ENCODE measurements at regions not wholly inside any gene's neighbourhood (a gene's known extent, or its start where the extent isn't known, plus 50 kb on each side); places are given as distances from the start of the nearest gene placed in this dataset.

GRCh38 chr11:71079795-71080194, 172.6 kb downstream of the SHANK2 start:
- DNase-seq (ENCODE audit: low read depth, low spot score): no peak

GRCh38 chr11:71078482-71078881, 173.9 kb downstream of the SHANK2 start:
- no peak for DNase-seq (ENCODE audit: low read depth, low spot score)
- Histone ChIP-seq H3K4me1 (ENCODE audit: control insufficient read depth, insufficient read depth, low read length) (peaks cover 2% of the 10 kb centered on the region; the same call in 1 of the 2 replicates), H3K27me3 (ENCODE audit: control insufficient read depth, insufficient read depth, low read length) (no peaks in the 10 kb centered on the region), H3K9me3 (ENCODE audit: control insufficient read depth, insufficient read depth, low read length) (no peaks in the 10 kb centered on the region), H3K36me3 (ENCODE audit: control insufficient read depth, insufficient read depth, low read length) (peaks cover 3% of the 10 kb centered on the region; the same call in 1 of the 2 replicates), H3K27ac (ENCODE audit: low read length) (no peak overlapping the region), H3K4me3 (ENCODE audit: low read length) (no peak overlapping the region)
- WGBS (ENCODE audit: insufficient coverage, insufficient read length): no CpG with 5 or more reads among the region's 6 CpGs

More at GRCh38 chr11:71079795-71080194, 172.6 kb downstream of the SHANK2 start:
- Histone ChIP-seq H3K4me3 (ENCODE audit: low read length) (no peak overlapping the region), H3K27ac (ENCODE audit: low read length) (no peak overlapping the region), H3K36me3 (ENCODE audit: control insufficient read depth, insufficient read depth, low read length) (peaks cover 3% of the 10 kb centered on the region; the same call in 1 of the 2 replicates), H3K4me1 (ENCODE audit: control insufficient read depth, insufficient read depth, low read length) (peaks cover 2% of the 10 kb centered on the region; the same call in 1 of the 2 replicates), H3K9me3 (ENCODE audit: control insufficient read depth, insufficient read depth, low read length) (no peaks in the 10 kb centered on the region), H3K27me3 (ENCODE audit: control insufficient read depth, insufficient read depth, low read length) (no peaks in the 10 kb centered on the region)
- WGBS (ENCODE audit: insufficient coverage, insufficient read length): no CpG with 5 or more reads among the region's 3 CpGs

GRCh38 chr11:71076525-71077304, 175.7 kb downstream of the SHANK2 start:
- 0 out of 2 replicates have a peak, but pooled peaks cover 2% of the 10 kb centered on the region for H3K4me1 ChIP-seq (ENCODE audit: control insufficient read depth, insufficient read depth, low read length)
- no peak for DNase-seq (ENCODE audit: low read depth, low spot score)
- 100% methylated on average over 1 of the region's 7 CpGs for WGBS (ENCODE audit: insufficient coverage, insufficient read length)
- peaks cover 3% of the 10 kb centered on the region; the same call in 1 of the 2 replicates for H3K36me3 ChIP-seq (ENCODE audit: control insufficient read depth, insufficient read depth, low read length)
- H3K27ac ChIP-seq (ENCODE audit: low read length): no peak overlapping the region
- no peaks in the 10 kb centered on the region for H3K27me3 ChIP-seq (ENCODE audit: control insufficient read depth, insufficient read depth, low read length)
- no peak overlapping the region for H3K4me3 ChIP-seq (ENCODE audit: low read length)
- H3K9me3 ChIP-seq (ENCODE audit: control insufficient read depth, insufficient read depth, low read length): no peaks in the 10 kb centered on the region

GRCh38 chr11:71075871-71076420, 176.4 kb downstream of the SHANK2 start:
- no peaks in the 10 kb centered on the region for H3K9me3 ChIP-seq (ENCODE audit: control insufficient read depth, insufficient read depth, low read length)
- 0 out of 2 replicates have a peak, but pooled peaks cover 3% of the 10 kb centered on the region for H3K36me3 ChIP-seq (ENCODE audit: control insufficient read depth, insufficient read depth, low read length)
- H3K27me3 ChIP-seq (ENCODE audit: control insufficient read depth, insufficient read depth, low read length): no peaks in the 10 kb centered on the region

GRCh38 chr11:71075116-71075720, 177.2 kb downstream of the SHANK2 start:
- WGBS (ENCODE audit: insufficient coverage, insufficient read length): no CpG with 5 or more reads among the region's 14 CpGs
- H3K4me3 ChIP-seq (ENCODE audit: low read length): no peak overlapping the region; the same call in 1 of the 2 replicates

More at GRCh38 chr11:71075871-71076420, 176.4 kb downstream of the SHANK2 start:
- no CpG with 5 or more reads among the region's 10 CpGs for WGBS (ENCODE audit: insufficient coverage, insufficient read length)
- 0 out of 2 replicates have a peak, but pooled peaks cover 2% of the 10 kb centered on the region for H3K4me1 ChIP-seq (ENCODE audit: control insufficient read depth, insufficient read depth, low read length)
- no peak overlapping the region for H3K27ac ChIP-seq (ENCODE audit: low read length)
- no peak for DNase-seq (ENCODE audit: low read depth, low spot score)
- no peak overlapping the region for H3K4me3 ChIP-seq (ENCODE audit: low read length)

GRCh38 chr11:71071736-71072509, 180.5 kb downstream of the SHANK2 start:
- no CpG with 5 or more reads among the region's 15 CpGs for WGBS (ENCODE audit: insufficient coverage, insufficient read length)
- no peaks in the 10 kb centered on the region for H3K9me3 ChIP-seq (ENCODE audit: control insufficient read depth, insufficient read depth, low read length)
- no peak overlapping the region for H3K27ac ChIP-seq (ENCODE audit: low read length)
- H3K36me3 ChIP-seq (ENCODE audit: control insufficient read depth, insufficient read depth, low read length): 0 out of 2 replicates have a peak, but pooled peaks cover 3% of the 10 kb centered on the region
- H3K27me3 ChIP-seq (ENCODE audit: control insufficient read depth, insufficient read depth, low read length): no peaks in the 10 kb centered on the region
- 0 out of 2 replicates have a peak, but pooled peaks cover 2% of the 10 kb centered on the region for H3K4me1 ChIP-seq (ENCODE audit: control insufficient read depth, insufficient read depth, low read length)
- H3K4me3 ChIP-seq (ENCODE audit: low read length): no peak overlapping the region
- DNase-seq (ENCODE audit: low read depth, low spot score): no peak

More at GRCh38 chr11:71075116-71075720, 177.2 kb downstream of the SHANK2 start:
- no peak overlapping the region for H3K27ac ChIP-seq (ENCODE audit: low read length)
- DNase-seq (ENCODE audit: low read depth, low spot score): no peak
- no peaks in the 10 kb centered on the region for H3K9me3 ChIP-seq (ENCODE audit: control insufficient read depth, insufficient read depth, low read length)
- H3K27me3 ChIP-seq (ENCODE audit: control insufficient read depth, insufficient read depth, low read length): no peaks in the 10 kb centered on the region
- 0 out of 2 replicates have a peak, but pooled peaks cover 2% of the 10 kb centered on the region for H3K4me1 ChIP-seq (ENCODE audit: control insufficient read depth, insufficient read depth, low read length)
- 0 out of 2 replicates have a peak, but pooled peaks cover 3% of the 10 kb centered on the region for H3K36me3 ChIP-seq (ENCODE audit: control insufficient read depth, insufficient read depth, low read length)

- 0 out of 2 replicates have a peak, but pooled peaks cover 3% of the 10 kb centered on the region for H3K36me3 ChIP-seq (ENCODE audit: control insufficient read depth, insufficient read depth, low read length)
- H3K27ac ChIP-seq (ENCODE audit: low read length): no peak overlapping the region
- no peak overlapping the region for H3K4me3 ChIP-seq (ENCODE audit: low read length)
- DNase-seq (ENCODE audit: low read depth, low spot score): no peak
- no peaks in the 10 kb centered on the region for H3K9me3 ChIP-seq (ENCODE audit: control insufficient read depth, insufficient read depth, low read length)
- no peaks in the 10 kb centered on the region for H3K4me1 ChIP-seq (ENCODE audit: control insufficient read depth, insufficient read depth, low read length)
- H3K27me3 ChIP-seq (ENCODE audit: control insufficient read depth, insufficient read depth, low read length): no peaks in the 10 kb centered on the region
- WGBS (ENCODE audit: insufficient coverage, insufficient read length): no CpG with 5 or more reads among the region's 12 CpGs
Observed at GRCh38 chr11:71070490-71071453, 181.6 kb downstream of the SHANK2 start.

- DNase-seq (ENCODE audit: low read depth, low spot score): no peak
- H3K36me3 ChIP-seq (ENCODE audit: control insufficient read depth, insufficient read depth, low read length): 0 out of 2 replicates have a peak, but pooled peaks cover 2% of the 10 kb centered on the region
- no peaks in the 10 kb centered on the region for H3K9me3 ChIP-seq (ENCODE audit: control insufficient read depth, insufficient read depth, low read length)
- no peaks in the 10 kb centered on the region for H3K27me3 ChIP-seq (ENCODE audit: control insufficient read depth, insufficient read depth, low read length)
- peaks cover 1% of the 10 kb centered on the region; the same call in 1 of the 2 replicates for H3K4me1 ChIP-seq (ENCODE audit: control insufficient read depth, insufficient read depth, low read length)
- no peak overlapping the region for H3K4me3 ChIP-seq (ENCODE audit: low read length)
- no peak overlapping the region for H3K27ac ChIP-seq (ENCODE audit: low read length)
- WGBS (ENCODE audit: insufficient coverage, insufficient read length): no CpG with 5 or more reads among the region's 1 CpG
Observed at GRCh38 chr11:71068963-71069362, 183.4 kb downstream of the SHANK2 start.

GRCh38 chr11:71067753-71068152, 184.6 kb downstream of the SHANK2 start:
- Histone ChIP-seq H3K9me3 (ENCODE audit: control insufficient read depth, insufficient read depth, low read length) (no peaks in the 10 kb centered on the region), H3K4me1 (ENCODE audit: control insufficient read depth, insufficient read depth, low read length) (peaks cover 2% of the 10 kb centered on the region; the same call in 1 of the 2 replicates), H3K27ac (ENCODE audit: low read length) (no peak overlapping the region), H3K4me3 (ENCODE audit: low read length) (no peak overlapping the region), H3K36me3 (ENCODE audit: control insufficient read depth, insufficient read depth, low read length) (0 out of 2 replicates have a peak, but pooled peaks cover 2% of the 10 kb centered on the region), H3K27me3 (ENCODE audit: control insufficient read depth, insufficient read depth, low read length) (no peaks in the 10 kb centered on the region)
- no CpG with 5 or more reads among the region's 6 CpGs for WGBS (ENCODE audit: insufficient coverage, insufficient read length)
- no peak for DNase-seq (ENCODE audit: low read depth, low spot score)
